ENCODE measurements at regions not wholly inside any gene's neighbourhood (a gene's known extent, or its start where the extent isn't known, plus 50 kb on each side); places are given as distances from the start of the nearest gene placed in this dataset.

DNA sequence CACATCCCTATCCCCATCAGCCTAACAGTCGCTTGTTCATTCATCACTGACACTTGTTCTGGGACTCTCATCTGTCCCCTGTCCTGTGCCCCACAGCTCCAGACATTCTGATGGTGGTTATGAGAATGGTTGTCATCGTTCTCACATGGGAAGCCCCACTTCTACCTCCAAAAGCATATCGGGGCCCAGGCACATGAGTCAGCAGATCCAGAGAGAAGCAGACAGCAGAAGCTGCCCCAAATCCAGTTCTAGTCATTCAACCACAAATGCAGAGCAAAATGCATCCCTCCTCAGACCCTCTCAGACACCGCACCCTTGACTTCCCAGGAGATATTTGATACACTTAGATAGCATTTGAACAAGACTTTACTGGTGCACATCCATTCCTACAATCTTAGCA, 106.0 kb downstream of the FOXF2 start:
- Histone ChIP-seq H3K56ac (ENCODE audit: extremely low read depth, insufficient read depth, low read length) (no peak overlapping the region), H3K9ac (ENCODE audit: low read depth, low read length) (no peak overlapping the region), H2AFZ (replicated peaks; ENCODE audit: low read length, poor library complexity) (no peak overlapping the region), H2BK5ac (ENCODE audit: low read depth, low read length, poor library complexity, severe bottlenecking) (no peak overlapping the region), H2BK20ac (ENCODE audit: low read depth, low read length) (no peak overlapping the region), H3K14ac (replicated peaks; ENCODE audit: low read depth, low read length) (no peak overlapping the region), H3K9me1 (ENCODE audit: insufficient read depth, low read length) (0 out of 2 replicates have a peak, but pooled peaks cover 4% of the 10 kb centered on the region), H3K79me1 (ENCODE audit: low read depth in 1 of 2, low read length in 2 of 2) (no peaks in the 10 kb centered on the region), H4K5ac (ENCODE audit: low read depth, low read length) (no peak overlapping the region), H3K27ac (ENCODE audit: insufficient read depth, low read length) (no peak overlapping the region), H4K20me1 (ENCODE audit: insufficient read depth, low read length) (no peaks in the 10 kb centered on the region), H2BK15ac (ENCODE audit: low read depth, low read length) (no peak overlapping the region), H3K23ac (ENCODE audit: low read depth, low read length) (no peak overlapping the region), H3K27me3 (ENCODE audit: control insufficient read depth, insufficient read depth, low read length) (no peaks in the 10 kb centered on the region), H3K4me3 (ENCODE audit: insufficient read depth, low read depth, low read length) (no peak overlapping the region), H4K8ac (ENCODE audit: low read depth in 2 of 2, low read length in 2 of 2) (no peak overlapping the region), H4K91ac (ENCODE audit: insufficient read depth, low read depth, low read length) (no peak overlapping the region), H3K4me1 (ENCODE audit: control insufficient read depth, insufficient read depth, low read length) (no peaks in the 10 kb centered on the region), H2AK5ac (ENCODE audit: low read depth, low read length) (no peak overlapping the region), H3K18ac (ENCODE audit: low read depth, low read length) (no peak overlapping the region), H3K36me3 (ENCODE audit: control insufficient read depth, insufficient read depth, low read length) (no peaks in the 10 kb centered on the region), H3K4ac (ENCODE audit: low read depth, low read length) (no peak overlapping the region), H3K4me2 (ENCODE audit: low read depth, low read length) (no peak overlapping the region), H2AK9ac (replicated peaks; ENCODE audit: low read depth, low read length, poor library complexity) (no peak overlapping the region), H3K9me3 (ENCODE audit: control insufficient read depth, insufficient read depth, low read length) (peaks cover 9% of the 10 kb centered on the region), H2BK120ac (ENCODE audit: low read depth, low read length) (no peak overlapping the region)
- POLR2A ChIA-PET (ENCODE audit: unreplicated experiment) = no interaction called here
- CTCF ChIA-PET = no interaction called here
- dilution Hi-C loops (cut with HindIII; ENCODE audit: low sequenced_read_pairs, unreplicated experiment) (no loop called here), intact Hi-C loops (cut with micrococcal nuclease) (no loop called here), in situ Hi-C loops (cut with MboI; ENCODE audit: low sequenced_read_pairs) (no loop called here)
- DNase-seq (no peak), ATAC-seq (ENCODE audit: low read depth) (no peak)
- no CpG with 5 or more reads among the region's 4 CpGs for WGBS, 2 experiments (ENCODE audit: extremely low coverage in 2 of 2, insufficient read length in 1 of 2)
- no TSS peak for BruUV-seq (replicated peaks)
- TF ChIP-seq SMC3 (IDR thresholded peaks at IDR 0.05; ENCODE audit: low read depth, low read length) (no peak), FOS (IDR thresholded peaks at IDR 0.05; ENCODE audit: low read depth, low read length) (no peak), MAZ (IDR thresholded peaks at IDR 0.05; ENCODE audit: borderline replicate concordance, low read depth, low read length) (no peak), USF2 (IDR thresholded peaks at IDR 0.05; ENCODE audit: low read depth, low read length) (no peak), CEBPB (IDR thresholded peaks at IDR 0.05; ENCODE audit: low read depth, low read length) (no peak), MAFK (IDR thresholded peaks at IDR 0.05; ENCODE audit: low read depth, low read length) (no peak), RFX5 (IDR thresholded peaks at IDR 0.05; ENCODE audit: low read depth, low read length) (no peak), RAD21 (IDR thresholded peaks at IDR 0.05; ENCODE audit: low read length) (no peak), MXI1 (IDR thresholded peaks at IDR 0.05; ENCODE audit: borderline replicate concordance, low read depth, low read length) (no peak), RCOR1 (IDR thresholded peaks at IDR 0.05; ENCODE audit: insufficient replicate concordance, low read length) (no peak), CHD1 (IDR thresholded peaks at IDR 0.05; ENCODE audit: low read depth, low read length) (no peak), ELK1 (IDR thresholded peaks at IDR 0.05; ENCODE audit: borderline replicate concordance, low read depth, low read length) (no peak), POLR2A (IDR thresholded peaks at IDR 0.05; ENCODE audit: low read depth, low read length) (no peak)

Measured in IMR-90 (cell line).